ENCODE measurements at regions not wholly inside any gene's neighbourhood (a gene's known extent, or its start where the extent isn't known, plus 50 kb on each side); places are given as distances from the start of the nearest gene placed in this dataset.
"Not testable (repeated sequence)": the region's sequence is repeated elsewhere in the genome, so short reads cannot be mapped to it uniquely, and the experiment has no call there.

DNA sequence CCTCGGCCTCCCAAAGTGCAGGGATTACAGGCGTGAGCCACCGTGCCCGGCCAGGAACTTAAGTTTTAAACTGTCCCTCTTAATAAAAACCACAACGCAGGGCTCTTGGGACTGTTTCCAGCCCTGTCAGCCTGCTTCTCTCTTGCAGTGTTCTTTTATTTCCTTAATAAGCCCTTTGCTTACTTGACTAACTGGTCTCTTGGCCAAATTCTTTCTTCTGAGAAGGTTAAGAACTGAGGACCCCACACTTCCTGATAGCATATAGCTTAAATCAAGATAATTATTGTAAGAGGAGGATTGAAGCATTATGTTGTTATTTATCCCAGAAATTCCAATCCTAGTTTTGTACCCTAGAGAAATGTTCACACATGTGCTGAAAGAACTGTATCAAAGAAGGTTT lies 128.2 kb upstream of the UXS1 start:
- no peaks in the 10 kb centered on the region for H3K9me3 ChIP-seq
- no peak overlapping the region for H3K27ac ChIP-seq
- no peak for DNase-seq
- H3K4me3 ChIP-seq, result no peak overlapping the region
- TF ChIP-seq CTCF (IDR thresholded peaks at IDR 0.05), result no peak
- TF ChIP-seq POLR2A (IDR thresholded peaks at IDR 0.05), result no peak
- intact Hi-C loops (cut with DNase I), result no loop called here
- H3K36me3 ChIP-seq (replicated peaks in 1 of 2; ENCODE audit: insufficient read depth in 1 of 2, low read depth in 2 of 2), result no peaks in the 10 kb centered on the region
- WGBS, 2 donors, result 68 to 80% methylated on average over 5 of the region's 5 CpGs
- no peaks in the 10 kb centered on the region for H3K4me1 ChIP-seq
- no peaks in the 10 kb centered on the region for H3K27me3 ChIP-seq
- ATAC-seq, result no peak

- H3K4me3 ChIP-seq; intact Hi-C loops (cut with DNase I); H3K9me3 ChIP-seq; H3K36me3 ChIP-seq (replicated peaks in 1 of 2; ENCODE audit: insufficient read depth in 1 of 2, low read depth in 2 of 2); H3K27ac ChIP-seq; H3K27me3 ChIP-seq; DNase-seq; ATAC-seq; H3K4me1 ChIP-seq: not testable (repeated sequence)
- WGBS, 2 donors, result 81 to 98% methylated on average over 2 of the region's 2 CpGs
Measured at GRCh38 chr2:106320439-106320838, 126.3 kb upstream of the UXS1 start.

- Histone ChIP-seq H3K4me3 (no peak overlapping the region), H3K9me3 (no peaks in the 10 kb centered on the region), H3K36me3 (replicated peaks in 1 of 2; ENCODE audit: insufficient read depth in 1 of 2, low read depth in 2 of 2) (no peaks in the 10 kb centered on the region), H3K27ac (no peak overlapping the region), H3K27me3 (no peaks in the 10 kb centered on the region), H3K4me1 (no peaks in the 10 kb centered on the region)
- intact Hi-C loops (cut with DNase I), result no loop called here
- DNase-seq, result no peak
- ATAC-seq, result no peak
- 86 to 100% methylated on average over 2 of the region's 2 CpGs for WGBS, 2 donors
- TF ChIP-seq POLR2A (IDR thresholded peaks at IDR 0.05), result no peak
- no peak for TF ChIP-seq CTCF (IDR thresholded peaks at IDR 0.05)
Measured at GRCh38 chr2:106316915-106317314, 122.8 kb upstream of the UXS1 start.

DNA sequence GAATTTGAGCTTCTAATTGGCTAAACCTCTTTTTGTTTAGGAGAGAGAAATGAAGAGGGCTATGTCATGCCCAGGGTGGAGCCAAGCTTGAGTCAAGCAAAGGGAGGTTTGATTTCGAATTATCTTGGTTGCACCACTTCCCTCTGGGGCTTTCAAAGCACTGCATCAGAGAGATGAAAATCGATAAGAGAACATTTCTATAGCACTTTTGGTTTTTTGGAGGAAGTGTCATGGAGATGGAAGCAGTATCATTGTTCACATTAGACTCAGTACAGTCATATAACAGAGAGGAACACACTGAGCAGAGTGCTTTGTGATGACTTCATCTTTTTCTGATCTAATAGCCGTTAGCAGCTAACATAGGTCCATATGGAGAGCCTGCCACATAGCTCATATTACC lies 120.3 kb upstream of the UXS1 start:
- Histone ChIP-seq H3K27ac (no peak overlapping the region), H3K4me1 (no peaks in the 10 kb centered on the region), H3K4me3 (no peak overlapping the region), H3K36me3 (replicated peaks in 1 of 2; ENCODE audit: insufficient read depth in 1 of 2, low read depth in 2 of 2) (no peaks in the 10 kb centered on the region), H3K9me3 (no peaks in the 10 kb centered on the region), H3K27me3 (no peaks in the 10 kb centered on the region)
- no peak for TF ChIP-seq CTCF (IDR thresholded peaks at IDR 0.05)
- TF ChIP-seq POLR2A (IDR thresholded peaks at IDR 0.05), result no peak
- no peak for ATAC-seq
- 67 to 78% methylated on average over 3 of the region's 3 CpGs for WGBS, 2 donors
- intact Hi-C loops (cut with DNase I), result no loop called here
- no peak for DNase-seq

GRCh38 chr2:106311041-106311370 lies 116.9 kb upstream of the UXS1 start:
- no peak overlapping the region for H3K27ac ChIP-seq
- H3K27me3 ChIP-seq, result no peaks in the 10 kb centered on the region
- intact Hi-C loops (cut with DNase I), result no loop called here
- WGBS, 2 donors, result 75 to 79% methylated on average over 5 of the region's 5 CpGs
- H3K9me3 ChIP-seq, result no peaks in the 10 kb centered on the region
- H3K4me1 ChIP-seq, result no peaks in the 10 kb centered on the region
- DNase-seq, result no peak
- no peak for ATAC-seq
- no peak overlapping the region for H3K4me3 ChIP-seq
- no peaks in the 10 kb centered on the region for H3K36me3 ChIP-seq (replicated peaks in 1 of 2; ENCODE audit: insufficient read depth in 1 of 2, low read depth in 2 of 2)
- TF ChIP-seq CTCF (IDR thresholded peaks at IDR 0.05) (no peak), POLR2A (IDR thresholded peaks at IDR 0.05) (no peak)
